Astrocyte (in vitro differentiated cells and primary cell): ENCODE measurements at regions not wholly inside any gene's neighbourhood (a gene's known extent, or its start where the extent isn't known, plus 50 kb on each side); places are given as distances from the start of the nearest gene placed in this dataset.

Experiments used
- DNase-seq: peaks from one replicate; pipeline ENCODE4 v3.0.0-alpha.2; 2010; ENCODE audit warnings: low read depth
- FAIRE-seq: peaks from 2 replicates; lab custom pipeline; 2011; peaks lifted over from hg19 to GRCh38; lab: Jason Lieb, UNC
- H2AFZ ChIP-seq: 2 replicates; pipeline ENCODE4 v1.6.0; 2012; ENCODE audit warnings: low read depth, low read length, inconsistent platforms
- H3K27ac ChIP-seq: 2 replicates; pipeline ENCODE4 v1.5.1; 2011; ENCODE audit warnings: low read depth, low read length, inconsistent platforms
- H3K27me3 ChIP-seq: 2 replicates; pipeline ENCODE4 v1.6.0; 2011; ENCODE audit warnings: low read length, inconsistent platforms; ENCODE audit not compliant: insufficient read depth
- H3K36me3 ChIP-seq: 2 replicates; pipeline ENCODE4 v1.5.1; 2011; ENCODE audit warnings: low read length, inconsistent platforms; ENCODE audit not compliant: insufficient read depth
- H3K4me1 ChIP-seq: 2 replicates; pipeline ENCODE4 v1.5.1; 2011; ENCODE audit warnings: low read length, inconsistent platforms; ENCODE audit not compliant: insufficient read depth
- H3K4me2 ChIP-seq: 2 replicates; pipeline ENCODE4 v1.6.0; 2012; ENCODE audit warnings: low read length, inconsistent platforms
- H3K4me3 ChIP-seq: 2 replicates; pipeline ENCODE4 v1.5.1; 2011; ENCODE audit warnings: low read depth, mild to moderate bottlenecking, low read length, inconsistent platforms; ENCODE audit not compliant: insufficient read depth
- H3K79me2 ChIP-seq: 2 replicates; pipeline ENCODE4 v1.6.0; 2012; ENCODE audit warnings: mild to moderate bottlenecking, low read length, inconsistent platforms; ENCODE audit not compliant: insufficient read depth
- H3K9ac ChIP-seq: 2 replicates; pipeline ENCODE4 v1.6.0; 2012; ENCODE audit warnings: mild to moderate bottlenecking, low read length, inconsistent platforms
- H3K9me3 ChIP-seq: 2 replicates; pipeline ENCODE4 v1.5.1; 2012; ENCODE audit warnings: low read depth, mild to moderate bottlenecking, low read length, inconsistent platforms; ENCODE audit not compliant: insufficient read depth
- H4K20me1 ChIP-seq: 2 replicates; pipeline ENCODE4 v1.6.0; 2012; ENCODE audit warnings: low read length, inconsistent platforms; ENCODE audit not compliant: insufficient read depth
- H3K27ac Mint-ChIP-seq: one replicate; pipeline ENCODE4 v1.8.0; 2021; ENCODE audit warnings: mild to moderate bottlenecking, mixed read lengths; ENCODE audit not compliant: unreplicated experiment
- H3K27me3 Mint-ChIP-seq: one replicate; pipeline ENCODE4 v1.8.0; 2021; ENCODE audit warnings: low read depth, mixed read lengths; ENCODE audit not compliant: unreplicated experiment
- H3K36me3 Mint-ChIP-seq: one replicate; pipeline ENCODE4 v1.8.0; 2021; ENCODE audit warnings: low read depth, mixed read lengths; ENCODE audit not compliant: unreplicated experiment
- H3K4me1 Mint-ChIP-seq: one replicate; pipeline ENCODE4 v1.8.0; 2021; ENCODE audit warnings: low read depth, mixed read lengths; ENCODE audit not compliant: unreplicated experiment
- H3K4me3 Mint-ChIP-seq: one replicate; pipeline ENCODE4 v1.8.0; 2021; ENCODE audit warnings: mild to moderate bottlenecking, moderate library complexity, mixed read lengths; ENCODE audit not compliant: unreplicated experiment
- H3K9me3 Mint-ChIP-seq: one replicate; pipeline ENCODE4 v1.8.0; 2021; ENCODE audit warnings: mild to moderate bottlenecking, mixed read lengths; ENCODE audit not compliant: unreplicated experiment
- EZH2 ChIP-seq: IDR thresholded peaks from 2 replicates; pipeline ENCODE4 v1.6.1; 2012; ENCODE audit warnings: mild to moderate bottlenecking, low read length, inconsistent platforms; ENCODE audit not compliant: insufficient read depth
- TF ChIP-seq, protein P1 (sequence below): IDR thresholded peaks from 2 replicates; pipeline ENCODE4 v1.5.1; 2011; ENCODE audit warnings: low read depth, mild to moderate bottlenecking, inconsistent platforms, low read length, moderate library complexity; ENCODE audit not compliant: insufficient read depth

DNA sequence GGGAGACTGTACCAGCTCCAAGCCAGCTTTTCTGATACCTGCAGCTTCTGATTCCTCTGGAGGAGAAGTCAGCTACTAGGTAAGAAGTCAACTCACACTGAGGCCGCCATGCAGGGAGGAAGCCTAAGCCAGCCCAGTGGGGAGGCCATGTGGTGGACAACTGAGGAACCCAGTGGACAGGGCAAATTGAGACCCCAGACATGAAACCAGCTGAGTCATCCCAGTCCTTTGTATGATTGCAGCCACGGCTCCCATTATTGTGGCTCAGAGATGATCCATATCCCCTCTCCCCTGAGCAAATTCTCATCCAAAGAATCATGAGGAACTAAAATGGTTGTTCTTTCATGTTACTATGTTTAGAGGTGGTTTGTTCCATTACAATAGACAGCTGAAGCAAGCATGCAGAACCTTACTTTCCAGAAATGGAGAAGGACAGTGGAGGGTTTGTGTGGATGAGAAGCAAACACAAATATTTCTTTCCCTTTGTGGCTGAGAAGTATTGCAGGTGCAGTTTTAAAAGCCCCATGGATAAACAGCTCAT, 1147.3 kb upstream of the TMEM132C start:
- Histone ChIP-seq H3K27me3 (no peaks in the 10 kb centered on the region), H3K4me2 (no peak overlapping the region), H3K36me3 (no peaks in the 10 kb centered on the region), H3K4me3 (no peak overlapping the region), H4K20me1 (no peaks in the 10 kb centered on the region), H3K79me2 (no peaks in the 10 kb centered on the region), H3K4me1 (no peaks in the 10 kb centered on the region), H3K9ac (no peak overlapping the region), H3K9me3 (no peaks in the 10 kb centered on the region), H3K27ac (no peak overlapping the region), H2AFZ (no peak overlapping the region)
- DNase-seq: no peak
- Mint-ChIP-seq H3K36me3 (no peaks in the 10 kb centered on the region), H3K4me3 (no peak overlapping the region), H3K4me1 (no peaks in the 10 kb centered on the region), H3K27me3 (no peaks in the 10 kb centered on the region), H3K27ac (no peak overlapping the region), H3K9me3 (peaks cover 7% of the 10 kb centered on the region)
- no peak for FAIRE-seq
- TF ChIP-seq EZH2: no peak
- TF ChIP-seq, protein P1, sequence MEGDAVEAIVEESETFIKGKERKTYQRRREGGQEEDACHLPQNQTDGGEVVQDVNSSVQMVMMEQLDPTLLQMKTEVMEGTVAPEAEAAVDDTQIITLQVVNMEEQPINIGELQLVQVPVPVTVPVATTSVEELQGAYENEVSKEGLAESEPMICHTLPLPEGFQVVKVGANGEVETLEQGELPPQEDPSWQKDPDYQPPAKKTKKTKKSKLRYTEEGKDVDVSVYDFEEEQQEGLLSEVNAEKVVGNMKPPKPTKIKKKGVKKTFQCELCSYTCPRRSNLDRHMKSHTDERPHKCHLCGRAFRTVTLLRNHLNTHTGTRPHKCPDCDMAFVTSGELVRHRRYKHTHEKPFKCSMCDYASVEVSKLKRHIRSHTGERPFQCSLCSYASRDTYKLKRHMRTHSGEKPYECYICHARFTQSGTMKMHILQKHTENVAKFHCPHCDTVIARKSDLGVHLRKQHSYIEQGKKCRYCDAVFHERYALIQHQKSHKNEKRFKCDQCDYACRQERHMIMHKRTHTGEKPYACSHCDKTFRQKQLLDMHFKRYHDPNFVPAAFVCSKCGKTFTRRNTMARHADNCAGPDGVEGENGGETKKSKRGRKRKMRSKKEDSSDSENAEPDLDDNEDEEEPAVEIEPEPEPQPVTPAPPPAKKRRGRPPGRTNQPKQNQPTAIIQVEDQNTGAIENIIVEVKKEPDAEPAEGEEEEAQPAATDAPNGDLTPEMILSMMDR: no peak

DNA sequence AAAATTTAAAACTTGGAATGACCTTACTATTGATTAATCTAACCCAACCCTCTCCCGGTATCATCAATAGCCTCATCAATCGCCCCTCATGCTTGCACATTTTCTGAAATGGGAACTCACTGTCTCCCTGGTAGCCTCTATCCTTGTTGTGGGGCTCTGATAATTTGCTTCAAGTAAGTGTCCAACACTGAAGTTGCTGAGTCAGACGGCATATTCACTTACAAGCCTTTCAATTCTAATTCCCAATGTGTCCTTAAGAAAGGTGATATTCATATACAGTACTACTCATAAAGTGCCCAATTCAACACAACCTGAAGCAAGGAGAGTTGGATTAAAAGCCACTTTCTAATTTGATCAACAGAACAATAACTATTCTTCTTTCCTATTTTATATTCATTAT, 1146.1 kb upstream of the TMEM132C start:
- Histone ChIP-seq H4K20me1 (no peaks in the 10 kb centered on the region), H3K4me1 (peaks cover 6% of the 10 kb centered on the region), H3K27me3 (no peaks in the 10 kb centered on the region), H2AFZ (no peak overlapping the region), H3K27ac (no peak overlapping the region), H3K9me3 (no peaks in the 10 kb centered on the region), H3K4me2 (no peak overlapping the region), H3K79me2 (no peaks in the 10 kb centered on the region), H3K9ac (no peak overlapping the region), H3K36me3 (no peaks in the 10 kb centered on the region), H3K4me3 (no peak overlapping the region)
- TF ChIP-seq, protein P1: no peak
- TF ChIP-seq EZH2: no peak
- Mint-ChIP-seq H3K9me3 (peaks cover 7% of the 10 kb centered on the region), H3K27me3 (no peaks in the 10 kb centered on the region), H3K27ac (no peak overlapping the region), H3K4me1 (no peaks in the 10 kb centered on the region), H3K36me3 (no peaks in the 10 kb centered on the region), H3K4me3 (no peak overlapping the region)
- FAIRE-seq (no peak), DNase-seq (no peak)

DNA sequence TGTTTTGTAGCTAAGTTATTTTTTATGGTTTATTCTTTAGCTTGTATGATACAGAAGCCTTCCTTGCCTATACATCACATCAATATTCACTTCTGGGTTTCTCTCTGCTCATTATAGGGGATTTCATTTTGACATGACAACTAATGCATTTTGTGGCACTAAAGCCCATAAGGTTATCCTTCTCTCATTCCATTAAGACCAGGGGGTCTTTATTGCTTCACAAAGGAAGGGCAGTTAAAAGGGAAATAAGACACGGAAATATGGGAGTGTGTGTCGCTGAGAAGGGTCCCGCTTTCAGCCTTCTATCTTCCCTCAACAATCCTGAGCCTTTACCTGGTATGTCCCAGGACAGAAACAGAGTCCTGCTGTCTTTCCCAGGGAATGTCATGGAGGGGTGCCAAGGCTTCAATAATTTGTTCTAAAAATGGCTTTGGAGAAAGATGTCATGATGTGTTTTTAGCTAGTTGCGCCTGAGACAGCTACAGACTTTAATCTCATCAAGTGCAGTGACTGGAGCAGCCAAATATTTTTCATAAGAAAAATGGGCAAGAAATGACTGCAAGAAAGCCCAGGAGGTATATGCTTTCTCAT, 1145.4 kb upstream of the TMEM132C start:
- Histone ChIP-seq H3K4me3 (no peak overlapping the region), H3K9ac (no peak overlapping the region)
- FAIRE-seq: no peak

More for the DNA sequence above, 1145.4 kb upstream of the TMEM132C start:
- Histone ChIP-seq H3K36me3 (no peaks in the 10 kb centered on the region), H3K27ac (no peak overlapping the region), H3K9me3 (no peaks in the 10 kb centered on the region), H3K4me2 (no peak overlapping the region), H4K20me1 (no peaks in the 10 kb centered on the region), H3K4me1 (peaks cover 13% of the 10 kb centered on the region), H3K79me2 (no peaks in the 10 kb centered on the region), H2AFZ (no peak overlapping the region), H3K27me3 (no peaks in the 10 kb centered on the region)
- Mint-ChIP-seq H3K27me3 (no peaks in the 10 kb centered on the region), H3K36me3 (no peaks in the 10 kb centered on the region), H3K9me3 (peaks cover 7% of the 10 kb centered on the region), H3K4me3 (no peak overlapping the region), H3K4me1 (no peaks in the 10 kb centered on the region), H3K27ac (no peak overlapping the region)
- TF ChIP-seq, protein P1: no peak
- no peak for TF ChIP-seq EZH2
- DNase-seq: no peak
